NB4 (cell line): ENCODE measurements at regions not wholly inside any gene's neighbourhood (a gene's known extent, or its start where the extent isn't known, plus 50 kb on each side); places are given as distances from the start of the nearest gene placed in this dataset.

Experiments
- DNase-seq: peaks from one replicate; pipeline ENCODE4 v3.0.0; 2010; ENCODE audit warnings: low read depth
- H3K4me3 ChIP-seq: one replicate; pipeline ENCODE4 v1.5.1; 2011; ENCODE audit warnings: mild to moderate bottlenecking, low read depth, low read length, moderate library complexity
- CTCF ChIP-seq: IDR thresholded peaks from one replicate; pipeline ENCODE4 v1.5.1; 2012; ENCODE audit warnings: low read depth, low read length
- MAX ChIP-seq: IDR thresholded peaks from 2 replicates; pipeline ENCODE4 v1.6.1; 2011; ENCODE audit warnings: low read depth, low read length
- MYC ChIP-seq: IDR thresholded peaks from 2 replicates; pipeline ENCODE4 v1.6.1; 2011; ENCODE audit warnings: low read depth, low read length
- POLR2A ChIP-seq: IDR thresholded peaks from 2 replicates; pipeline ENCODE4 v1.6.1; 2011; ENCODE audit warnings: mild to moderate bottlenecking; ENCODE audit not compliant: insufficient read length; ENCODE audit errors: extremely low read depth

- no peak overlapping the region for H3K4me3 ChIP-seq
- TF ChIP-seq MYC, result no peak
- no peak for TF ChIP-seq MAX
- no peak for TF ChIP-seq CTCF
- TF ChIP-seq POLR2A, result no peak
- no peak for DNase-seq
Observed at GRCh38 chr6:103018426-103018825, 1624.9 kb downstream of the GRIK2 start.

GRCh38 chr6:103017878-103018277, 1624.4 kb downstream of the GRIK2 start:
- no peak overlapping the region for H3K4me3 ChIP-seq
- no peak for DNase-seq
- TF ChIP-seq POLR2A (no peak), CTCF (no peak), MYC (no peak), MAX (no peak)

- H3K4me3 ChIP-seq, result no peak overlapping the region
- DNase-seq, result no peak
- TF ChIP-seq MAX (no peak), MYC (no peak), POLR2A (no peak), CTCF (no peak)
Observed at GRCh38 chr6:103011605-103012004, 1618.1 kb downstream of the GRIK2 start.

GRCh38 chr6:103002282-103002681, 1608.8 kb downstream of the GRIK2 start:
- no peak for TF ChIP-seq MYC
- no peak for TF ChIP-seq MAX
- TF ChIP-seq CTCF, result no peak
- no peak for TF ChIP-seq POLR2A
- no peak for DNase-seq
- no peak overlapping the region for H3K4me3 ChIP-seq

GRCh38 chr6:103001724-103002123, 1608.2 kb downstream of the GRIK2 start:
- DNase-seq, result no peak
- TF ChIP-seq POLR2A, result no peak
- no peak for TF ChIP-seq MAX
- no peak overlapping the region for H3K4me3 ChIP-seq

GRCh38 chr6:103000688-103001087, 1607.2 kb downstream of the GRIK2 start:
- DNase-seq, result no peak
- TF ChIP-seq MAX, result no peak
- TF ChIP-seq POLR2A, result no peak
- TF ChIP-seq CTCF, result no peak
- no peak for TF ChIP-seq MYC
- H3K4me3 ChIP-seq, result no peak overlapping the region
